K562 (cell line): ENCODE measurements at regions not wholly inside any gene's neighbourhood (a gene's known extent, or its start where the extent isn't known, plus 50 kb on each side); places are given as distances from the start of the nearest gene placed in this dataset.

Experiments used
- ATAC-seq: fragments of 200-7000 bp; cut with Tn5 transposase; 3 replicates; pipeline ENCODE4 v1.9.1; 2020; ENCODE audit warnings: moderate library complexity
- BruUV-seq: library from RNA; stranded (reverse); fragments of 400-500 nt; replicated peaks from 2 replicates; lab custom pipeline; 2021; lab: Mats Ljungman, UMichigan
- CTCF ChIA-PET: fragments of 300-600 bp; formaldehyde crosslinking; extraction: SDS; loops from one replicate; lab custom pipeline; 2021; ENCODE audit warnings: low intra/inter-chr PET ratio; lab: Yijun Ruan, JAX
- POLR2A ChIA-PET: fragments of 300-600, 350-650 bp; sonication (Branson Sonifier 250); formaldehyde crosslinking; extraction: SDS; loops from one replicate; lab custom pipeline; 2021; ENCODE audit warnings: antibody characterized with exemption, inconsistent platforms; lab: Yijun Ruan, JAX
- DNase-seq, 4 experiments: peaks; one replicate each; pipeline versions ENCODE4 v3.0.0 to v3.0.0-alpha.2; 2011 to 2018; ENCODE audit warnings: low spot score in 3 of 4, mixed read lengths in 3 of 4; ENCODE audit errors: extremely low read depth in 1 of 4
- FAIRE-seq: peaks from 2 replicates; lab custom pipeline; 2011; peaks lifted over from hg19 to GRCh38; lab: Jason Lieb, UNC
- H2AFZ ChIP-seq: 2 replicates; pipeline ENCODE4 v1.6.0; 2011; ENCODE audit warnings: low read depth, low read length, control low read depth, inconsistent platforms
- H3K27ac ChIP-seq: fragments of 200-600 bp; 3 replicates; pipeline ENCODE4 v1.8.0; 2011; ENCODE audit warnings: low read depth, mild to moderate bottlenecking, control low read depth, inconsistent platforms, low read length, moderate library complexity, mixed read lengths; ENCODE audit errors: extremely low read depth
- H3K27me3 ChIP-seq, 2 experiments: fragments of 300-600 bp in 1 of 2; 2 replicates in 1 of 2; 3 replicates in 1 of 2; pipeline versions ENCODE4 v1.6.0 to v1.8.0; 2011; ENCODE audit warnings: inconsistent platforms in 2 of 2, low read length in 2 of 2, mild to moderate bottlenecking in 1 of 2, mixed read lengths in 1 of 2, moderate library complexity in 1 of 2; ENCODE audit not compliant: control insufficient read depth in 2 of 2, insufficient read depth in 2 of 2
- H3K36me3 ChIP-seq: fragments of 300-600 bp; 3 replicates; pipeline ENCODE4 v1.8.0; 2011; ENCODE audit warnings: mild to moderate bottlenecking, low read length, inconsistent platforms; ENCODE audit not compliant: control insufficient read depth, insufficient read depth
- H3K4me1 ChIP-seq, 2 experiments: fragments of 200-600 bp in 1 of 2; replicated peaks in 1 of 2; 2 replicates in 1 of 2; 3 replicates in 1 of 2; pipeline versions ENCODE4 v1.5.1 to v1.8.0; 2011; ENCODE audit warnings: inconsistent platforms in 2 of 2, low read length in 2 of 2, mild to moderate bottlenecking in 1 of 2, mixed read lengths in 1 of 2, moderate library complexity in 1 of 2; ENCODE audit not compliant: control insufficient read depth in 2 of 2, insufficient read depth in 2 of 2
- H3K4me2 ChIP-seq: 2 replicates; pipeline ENCODE4 v1.6.1; 2011; ENCODE audit warnings: low read length, control low read depth, inconsistent platforms, mixed read lengths; ENCODE audit not compliant: insufficient read depth
- H3K4me3 ChIP-seq: fragments of 200-600 bp; sonication (generic), shearing (Covaris generic); 2 replicates; pipeline ENCODE4 v1.5.1; 2016; ENCODE audit warnings: control low read depth, inconsistent platforms
- H3K79me2 ChIP-seq: fragments of 200-600 bp; 3 replicates; pipeline ENCODE4 v1.8.0; 2011; ENCODE audit warnings: low read length, inconsistent platforms; ENCODE audit not compliant: control insufficient read depth, insufficient read depth
- H3K9ac ChIP-seq, 2 experiments: 2 replicates each; pipeline versions ENCODE4 v1.6.0 to v1.6.1; 2011; ENCODE audit warnings: low read depth in 2 of 2, low read length in 2 of 2, control low read depth in 1 of 2, inconsistent platforms in 1 of 2, mild to moderate bottlenecking in 1 of 2, mixed read lengths in 1 of 2; ENCODE audit not compliant: insufficient read depth in 1 of 2
- H3K9me1 ChIP-seq: one replicate; pipeline ENCODE4 v1.6.0; 2011; ENCODE audit warnings: inconsistent platforms, mild to moderate bottlenecking, low read length, moderate library complexity; ENCODE audit not compliant: control insufficient read depth, insufficient read depth
- H3K9me3 ChIP-seq: replicated peaks from 2 replicates; pipeline ENCODE4 v1.5.1; 2011; ENCODE audit warnings: low read depth, low read length, inconsistent platforms; ENCODE audit not compliant: control insufficient read depth, insufficient read depth
- H4K20me1 ChIP-seq: replicated peaks from 2 replicates; pipeline ENCODE4 v1.6.1; 2011; ENCODE audit warnings: low read length, inconsistent platforms, mixed read lengths; ENCODE audit not compliant: control insufficient read depth, insufficient read depth
- EGR1 ChIP-seq: fragments of 450-650 bp; conservative IDR thresholded peaks from 2 replicates; pipeline ENCODE4 v1.6.1; 2017; ENCODE audit warnings: mild to moderate bottlenecking
- MAZ ChIP-seq, 2 experiments: fragments of 450-650 bp in 1 of 2; sonication (generic) in 1 of 2; formaldehyde crosslinking; IDR thresholded peaks in 1 of 2; conservative IDR thresholded peaks in 1 of 2; 2 replicates each; pipeline versions ENCODE4 v1.4.0 to v1.5.0; 2020; ENCODE audit warnings: mild to moderate bottlenecking in 1 of 2, missing genetic modification reagents in 1 of 2
- NFE2L1 ChIP-seq: fragments of 450-650 bp; IDR thresholded peaks from 2 replicates; pipeline ENCODE4 v1.6.1; 2016; ENCODE audit warnings: missing genetic modification characterization, low read depth, mild to moderate bottlenecking, missing compliant biosample characterization, moderate library complexity, borderline replicate concordance
- RBBP5 ChIP-seq: fragments of 200-600 bp; sonication (generic); IDR thresholded peaks from 2 replicates; pipeline ENCODE4 v1.6.1; 2012; ENCODE audit warnings: borderline replicate concordance, mild to moderate bottlenecking, low read length, control low read depth, inconsistent platforms; ENCODE audit not compliant: insufficient read depth, poor library complexity, severe bottlenecking
- TBL1XR1 ChIP-seq, 2 experiments: IDR thresholded peaks; 2 replicates each; pipeline ENCODE4 v1.6.1; 2012; ENCODE audit warnings: improper control_type of control experiment in 2 of 2, low read length in 2 of 2, mild to moderate bottlenecking in 1 of 2
- TCF15 ChIP-seq: fragments of 250-450 bp; sonication (Bioruptor Pico); IDR thresholded peaks from 2 replicates; pipeline ENCODE4 v1.8.0; 2022; ENCODE audit warnings: moderate library complexity, mild to moderate bottlenecking, inconsistent platforms
- ZNF143 ChIP-seq: sonication (generic); formaldehyde crosslinking; IDR thresholded peaks from 2 replicates; pipeline ENCODE4 v1.9.0; 2022; ENCODE audit warnings: mild to moderate bottlenecking, missing genetic modification reagents
- ZNF507 ChIP-seq: conservative IDR thresholded peaks from 2 replicates; pipeline ENCODE4 v1.6.1; 2017; ENCODE audit warnings: missing genetic modification characterization, missing compliant biosample characterization
- ZNF518B ChIP-seq: fragments of 250-450 bp; sonication (Bioruptor Pico); IDR thresholded peaks from 2 replicates; pipeline ENCODE4 v1.5.0; 2021; ENCODE audit warnings: mild to moderate bottlenecking, moderate library complexity
- ZNF766 ChIP-seq: fragments of 200-800 bp; sonication (Bioruptor generic); conservative IDR thresholded peaks from 2 replicates; pipeline ENCODE4 v1.6.1; 2016; ENCODE audit warnings: missing genetic modification characterization, missing compliant biosample characterization
- WGBS: fragments of 100-300 bp; shearing (Covaris generic); methylation state at CpG from one replicate; pipeline ENCODE4 v1.1.6; 2016; ENCODE audit warnings: low coverage, mixed read lengths; ENCODE audit not compliant: insufficient coverage; ENCODE audit errors: missing lambda C conversion rate; 5-methylcytosine and 5-hydroxymethylcytosine counted together
- in situ Hi-C: fragments of 300-500 bp; cut with MboI; formaldehyde crosslinking; loops from 4 replicates; pipeline ENCODE4 v1.15.0; 2018; ENCODE audit warnings: inconsistent platforms, mixed read lengths
- intact Hi-C: fragments of 100-400 bp; cut with micrococcal nuclease; formaldehyde crosslinking; loops from 2 replicates; pipeline ENCODE4 v1.14.2; 2022
- TF ChIP-seq, protein P1 (sequence below), 2 experiments: fragments of 450-650 bp; conservative IDR thresholded peaks; 2 replicates each; pipeline ENCODE4 v1.6.1; 2017; ENCODE audit warnings: mild to moderate bottlenecking in 2 of 2, moderate library complexity in 2 of 2
- TF ChIP-seq, protein P2 (sequence below), 3 experiments: IDR thresholded peaks in 2 of 3; conservative IDR thresholded peaks in 1 of 3; 2 replicates each; pipeline ENCODE4 v1.5.1; 2011 to 2012; ENCODE audit warnings: low read length in 3 of 3, mild to moderate bottlenecking in 3 of 3, control low read depth in 2 of 3, improper control_type of control experiment in 1 of 3, inconsistent platforms in 1 of 3, low read depth in 1 of 3, mixed read lengths in 1 of 3, moderate library complexity in 1 of 3; ENCODE audit not compliant: insufficient read depth in 2 of 3

- H4K20me1 ChIP-seq: no peaks in the 10 kb centered on the region
- H3K9ac ChIP-seq: peak overlapping the region; percentile 64 to 72; a peak in 3 of 4 replicates
- H3K27me3 ChIP-seq: no peaks in the 10 kb centered on the region
- H3K27ac ChIP-seq: peak overlapping the region; percentile 89
- intact Hi-C loops: loop anchor here (5.0 kb wide), 2 partner anchors 58 to 103 kb away; no protein-coding TSS in a partner anchor
- DNase-seq (peak; percentile 41 to 70 (median 54)), FAIRE-seq (peak; percentile 76), ATAC-seq (peak; percentile 81)
- H3K9me1 ChIP-seq: no peaks in the 10 kb centered on the region
- 9% methylated on average over 10 of the region's 13 CpGs for WGBS
- no TSS peak for BruUV-seq
- H2AFZ ChIP-seq: peak overlapping the region; percentile 94
- ChIA-PET CTCF (no interaction called here), POLR2A (interaction anchor here (0.6 kb wide), 2 partner anchors 61 to 1427 kb away, joined by 3 to 6 read pairs; no protein-coding TSS in a partner anchor)
- no peaks in the 10 kb centered on the region for H3K9me3 ChIP-seq
- H3K4me1 ChIP-seq: peaks cover 27 to 34% of the 10 kb centered on the region in 2 experiments
- no peaks in the 10 kb centered on the region for H3K79me2 ChIP-seq
- peak overlapping the region; percentile 76 for H3K4me2 ChIP-seq
- H3K4me3 ChIP-seq: no peak overlapping the region
- in situ Hi-C loops: no loop called here
- H3K36me3 ChIP-seq: no peaks in the 10 kb centered on the region
- TF ChIP-seq, protein P1, sequence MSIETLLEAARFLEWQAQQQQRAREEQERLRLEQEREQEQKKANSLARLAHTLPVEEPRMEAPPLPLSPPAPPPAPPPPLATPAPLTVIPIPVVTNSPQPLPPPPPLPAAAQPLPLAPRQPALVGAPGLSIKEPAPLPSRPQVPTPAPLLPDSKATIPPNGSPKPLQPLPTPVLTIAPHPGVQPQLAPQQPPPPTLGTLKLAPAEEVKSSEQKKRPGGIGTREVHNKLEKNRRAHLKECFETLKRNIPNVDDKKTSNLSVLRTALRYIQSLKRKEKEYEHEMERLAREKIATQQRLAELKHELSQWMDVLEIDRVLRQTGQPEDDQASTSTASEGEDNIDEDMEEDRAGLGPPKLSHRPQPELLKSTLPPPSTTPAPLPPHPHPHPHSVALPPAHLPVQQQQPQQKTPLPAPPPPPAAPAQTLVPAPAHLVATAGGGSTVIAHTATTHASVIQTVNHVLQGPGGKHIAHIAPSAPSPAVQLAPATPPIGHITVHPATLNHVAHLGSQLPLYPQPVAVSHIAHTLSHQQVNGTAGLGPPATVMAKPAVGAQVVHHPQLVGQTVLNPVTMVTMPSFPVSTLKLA (conservative IDR thresholded peaks at IDR 0.05): 0 out of 4 replicates have a peak, but pooled peaks of 1 of the 2 experiments have one; percentile 4
- TF ChIP-seq ZNF507 (tag): no peak
- TF ChIP-seq, protein P2, sequence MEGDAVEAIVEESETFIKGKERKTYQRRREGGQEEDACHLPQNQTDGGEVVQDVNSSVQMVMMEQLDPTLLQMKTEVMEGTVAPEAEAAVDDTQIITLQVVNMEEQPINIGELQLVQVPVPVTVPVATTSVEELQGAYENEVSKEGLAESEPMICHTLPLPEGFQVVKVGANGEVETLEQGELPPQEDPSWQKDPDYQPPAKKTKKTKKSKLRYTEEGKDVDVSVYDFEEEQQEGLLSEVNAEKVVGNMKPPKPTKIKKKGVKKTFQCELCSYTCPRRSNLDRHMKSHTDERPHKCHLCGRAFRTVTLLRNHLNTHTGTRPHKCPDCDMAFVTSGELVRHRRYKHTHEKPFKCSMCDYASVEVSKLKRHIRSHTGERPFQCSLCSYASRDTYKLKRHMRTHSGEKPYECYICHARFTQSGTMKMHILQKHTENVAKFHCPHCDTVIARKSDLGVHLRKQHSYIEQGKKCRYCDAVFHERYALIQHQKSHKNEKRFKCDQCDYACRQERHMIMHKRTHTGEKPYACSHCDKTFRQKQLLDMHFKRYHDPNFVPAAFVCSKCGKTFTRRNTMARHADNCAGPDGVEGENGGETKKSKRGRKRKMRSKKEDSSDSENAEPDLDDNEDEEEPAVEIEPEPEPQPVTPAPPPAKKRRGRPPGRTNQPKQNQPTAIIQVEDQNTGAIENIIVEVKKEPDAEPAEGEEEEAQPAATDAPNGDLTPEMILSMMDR (IDR thresholded peaks at IDR 0.05 in 2 of 3, conservative IDR thresholded peaks at IDR 0.05 in 1 of 3; ENCODE audit: insufficient read depth in 2 of 3, low read depth in 1 of 3, low read length in 3 of 3): peak in 2 of 3 experiments; percentile 10 to 11; a peak in 1 of 6 replicates
- TF ChIP-seq TCF15 (CRISPR knock-in tag): no peak
- peak; percentile 49 for TF ChIP-seq RBBP5
- no peak for TF ChIP-seq MAZ (CRISPR knock-in tag; conservative IDR thresholded peaks at IDR 0.05 in 1 of 2, IDR thresholded peaks at IDR 0.05 in 1 of 2)
- TF ChIP-seq NFE2L1 (tag): no peak
- TF ChIP-seq ZNF766: peak; percentile 62; the same call in 1 of the 2 replicates
- no peak for TF ChIP-seq TBL1XR1 (IDR thresholded peaks at IDR 0.05; ENCODE audit: low read length in 2 of 2)
- peak; percentile 46 for TF ChIP-seq EGR1
- no peak for TF ChIP-seq ZNF143 (CRISPR knock-in tag)
- TF ChIP-seq ZNF518B (CRISPR knock-in tag): no peak
Observed at GRCh38 chr10:91104193-91105041, 116.0 kb upstream of the PCGF5 start.
